Glutamatergic neuron (in vitro differentiated cells): ENCODE measurements at regions not wholly inside any gene's neighbourhood (a gene's known extent, or its start where the extent isn't known, plus 50 kb on each side); places are given as distances from the start of the nearest gene placed in this dataset.

ENCODE experiments used
- DNase-seq: peaks from one replicate; pipeline ENCODE4 v3.0.0; 2022
- H3K27ac Mint-ChIP-seq: one replicate; pipeline ENCODE4 v1.8.0; 2020; ENCODE audit warnings: mild to moderate bottlenecking, mixed read lengths, inconsistent platforms; ENCODE audit not compliant: unreplicated experiment
- H3K27me3 Mint-ChIP-seq: one replicate; pipeline ENCODE4 v1.8.0; 2020; ENCODE audit warnings: mild to moderate bottlenecking, moderate library complexity, mixed read lengths, inconsistent platforms; ENCODE audit not compliant: unreplicated experiment
- H3K36me3 Mint-ChIP-seq: one replicate; pipeline ENCODE4 v1.8.0; 2020; ENCODE audit warnings: mild to moderate bottlenecking, mixed read lengths, inconsistent platforms; ENCODE audit not compliant: unreplicated experiment
- H3K4me1 Mint-ChIP-seq: one replicate; pipeline ENCODE4 v1.8.0; 2020; ENCODE audit warnings: mild to moderate bottlenecking, low read depth, mixed read lengths, inconsistent platforms; ENCODE audit not compliant: unreplicated experiment
- H3K4me3 Mint-ChIP-seq: one replicate; pipeline ENCODE4 v1.8.0; 2020; ENCODE audit warnings: mild to moderate bottlenecking, mixed read lengths, inconsistent platforms; ENCODE audit not compliant: unreplicated experiment
- H3K9me3 Mint-ChIP-seq: one replicate; pipeline ENCODE4 v1.8.0; 2020; ENCODE audit warnings: mild to moderate bottlenecking, moderate library complexity, mixed read lengths, inconsistent platforms; ENCODE audit not compliant: unreplicated experiment
- TF ChIP-seq, protein P1 (sequence below): fragments of 200-600 bp; sonication (generic); IDR thresholded peaks from one replicate; pipeline ENCODE4 v1.5.0; 2021; ENCODE audit not compliant: partially characterized antibody, unreplicated experiment

DNA sequence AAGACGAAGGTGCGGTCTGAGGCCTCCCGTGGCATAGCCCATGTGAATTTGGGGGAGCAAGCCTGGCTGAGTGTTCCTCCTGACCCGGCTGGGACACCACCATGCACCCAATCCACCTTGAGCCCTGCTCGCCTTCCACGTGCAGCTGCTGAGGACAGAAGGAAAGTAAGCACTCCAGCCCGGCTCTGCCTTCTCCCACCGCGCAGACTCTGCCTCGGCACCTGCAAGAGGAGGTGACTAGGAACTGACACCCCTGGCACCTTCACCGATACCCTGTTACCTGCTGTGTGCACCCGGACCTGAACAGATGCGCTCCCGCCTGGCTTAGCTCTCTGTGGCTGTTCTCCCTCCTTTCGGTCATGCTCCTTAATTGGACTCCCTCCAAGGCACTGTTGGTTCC lies 57.0 kb upstream of the OPN4 start:
- TF ChIP-seq, protein P1, sequence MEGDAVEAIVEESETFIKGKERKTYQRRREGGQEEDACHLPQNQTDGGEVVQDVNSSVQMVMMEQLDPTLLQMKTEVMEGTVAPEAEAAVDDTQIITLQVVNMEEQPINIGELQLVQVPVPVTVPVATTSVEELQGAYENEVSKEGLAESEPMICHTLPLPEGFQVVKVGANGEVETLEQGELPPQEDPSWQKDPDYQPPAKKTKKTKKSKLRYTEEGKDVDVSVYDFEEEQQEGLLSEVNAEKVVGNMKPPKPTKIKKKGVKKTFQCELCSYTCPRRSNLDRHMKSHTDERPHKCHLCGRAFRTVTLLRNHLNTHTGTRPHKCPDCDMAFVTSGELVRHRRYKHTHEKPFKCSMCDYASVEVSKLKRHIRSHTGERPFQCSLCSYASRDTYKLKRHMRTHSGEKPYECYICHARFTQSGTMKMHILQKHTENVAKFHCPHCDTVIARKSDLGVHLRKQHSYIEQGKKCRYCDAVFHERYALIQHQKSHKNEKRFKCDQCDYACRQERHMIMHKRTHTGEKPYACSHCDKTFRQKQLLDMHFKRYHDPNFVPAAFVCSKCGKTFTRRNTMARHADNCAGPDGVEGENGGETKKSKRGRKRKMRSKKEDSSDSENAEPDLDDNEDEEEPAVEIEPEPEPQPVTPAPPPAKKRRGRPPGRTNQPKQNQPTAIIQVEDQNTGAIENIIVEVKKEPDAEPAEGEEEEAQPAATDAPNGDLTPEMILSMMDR: no peak
- peaks cover 3% of the 10 kb centered on the region for H3K27me3 Mint-ChIP-seq
- no peaks in the 10 kb centered on the region for H3K9me3 Mint-ChIP-seq
- H3K4me3 Mint-ChIP-seq: no peak overlapping the region
- no peak for DNase-seq
- H3K4me1 Mint-ChIP-seq: no peaks in the 10 kb centered on the region
- H3K27ac Mint-ChIP-seq: no peak overlapping the region
- H3K36me3 Mint-ChIP-seq: no peaks in the 10 kb centered on the region

- TF ChIP-seq, protein P1: no peak
- no peaks in the 10 kb centered on the region for H3K4me1 Mint-ChIP-seq
- H3K4me3 Mint-ChIP-seq: no peak overlapping the region
Observed at GRCh38 chr10:86598151-86598550, 56.2 kb upstream of the OPN4 start.

DNA sequence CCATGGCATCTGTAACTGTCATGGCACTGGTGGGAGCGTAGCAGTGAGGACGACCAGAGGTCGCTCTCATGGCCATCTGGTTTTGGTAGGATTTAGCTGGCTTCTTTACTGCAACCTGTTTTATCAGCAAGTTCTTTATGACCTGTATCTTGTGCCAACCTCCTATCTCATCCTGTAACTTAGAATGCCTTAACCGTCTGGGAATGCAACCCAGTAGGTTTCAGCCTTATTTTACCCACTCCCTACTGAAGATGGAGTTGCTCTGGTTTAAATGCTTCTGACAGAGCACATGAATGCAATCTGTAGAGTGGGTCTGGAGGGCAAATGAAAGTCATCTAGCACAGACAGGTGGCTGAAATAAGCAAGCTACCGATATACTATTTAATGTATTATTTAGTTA lies 55.3 kb upstream of the OPN4 start:
- TF ChIP-seq, protein P1: no peak
- Mint-ChIP-seq H3K27ac (no peak overlapping the region), H3K36me3 (no peaks in the 10 kb centered on the region), H3K27me3 (no peaks in the 10 kb centered on the region), H3K9me3 (no peaks in the 10 kb centered on the region), H3K4me3 (no peak overlapping the region), H3K4me1 (no peaks in the 10 kb centered on the region)
- no peak for DNase-seq

More at GRCh38 chr10:86598151-86598550, 56.2 kb upstream of the OPN4 start:
- no peak overlapping the region for H3K27ac Mint-ChIP-seq
- no peaks in the 10 kb centered on the region for H3K9me3 Mint-ChIP-seq
- no peaks in the 10 kb centered on the region for H3K27me3 Mint-ChIP-seq
- H3K36me3 Mint-ChIP-seq: no peaks in the 10 kb centered on the region
- no peak for DNase-seq

GRCh38 chr10:86599729-86600128 lies 54.6 kb upstream of the OPN4 start:
- Mint-ChIP-seq H3K27ac (no peak overlapping the region), H3K4me3 (no peak overlapping the region), H3K9me3 (no peaks in the 10 kb centered on the region), H3K36me3 (no peaks in the 10 kb centered on the region), H3K4me1 (no peaks in the 10 kb centered on the region), H3K27me3 (no peaks in the 10 kb centered on the region)
- TF ChIP-seq, protein P1: no peak
- no peak for DNase-seq

DNA sequence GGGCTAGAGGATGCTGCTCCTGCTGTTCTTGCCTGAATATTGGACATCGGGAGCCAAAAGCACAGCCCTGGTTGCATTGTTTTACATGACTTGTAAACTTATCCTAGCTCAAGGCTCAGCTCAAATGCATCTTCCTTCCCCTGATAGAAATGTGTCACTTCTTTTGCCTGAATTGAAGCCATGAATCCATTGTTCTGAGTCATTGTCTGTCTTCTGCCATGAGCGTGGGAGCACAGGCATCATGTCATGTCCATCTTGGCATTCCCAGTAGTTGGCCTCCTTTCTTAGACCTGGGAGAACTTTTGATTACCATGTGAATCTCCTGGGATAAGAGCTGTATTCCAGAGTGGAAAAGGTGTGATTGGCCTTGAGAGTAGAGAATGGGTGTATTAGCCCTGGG lies 54.1 kb upstream of the OPN4 start:
- H3K4me3 Mint-ChIP-seq: no peak overlapping the region
- DNase-seq: no peak
- TF ChIP-seq, protein P1: no peak

More for the DNA sequence above, 54.1 kb upstream of the OPN4 start:
- H3K27ac Mint-ChIP-seq: no peak overlapping the region
- no peaks in the 10 kb centered on the region for H3K9me3 Mint-ChIP-seq
- H3K4me1 Mint-ChIP-seq: no peaks in the 10 kb centered on the region
- H3K36me3 Mint-ChIP-seq: no peaks in the 10 kb centered on the region
- H3K27me3 Mint-ChIP-seq: no peaks in the 10 kb centered on the region
